NCI-H2171 treated with DMSO at 0.1 percent for 48 hours (cell line): ENCODE measurements at regions not wholly inside any gene's neighbourhood (a gene's known extent, or its start where the extent isn't known, plus 50 kb on each side); places are given as distances from the start of the nearest gene placed in this dataset.
A peak's percentile ranks its signal among the peaks of the same experiment; 100 is the strongest.
"Not testable (repeated sequence)": the region's sequence is repeated elsewhere in the genome, so short reads cannot be mapped to it uniquely, and the experiment has no call there.

ENCODE experiments used
- DNase-seq: peaks from one replicate; lab custom pipeline; 2025; lab: John Stamatoyannopoulos, UW

DNA sequence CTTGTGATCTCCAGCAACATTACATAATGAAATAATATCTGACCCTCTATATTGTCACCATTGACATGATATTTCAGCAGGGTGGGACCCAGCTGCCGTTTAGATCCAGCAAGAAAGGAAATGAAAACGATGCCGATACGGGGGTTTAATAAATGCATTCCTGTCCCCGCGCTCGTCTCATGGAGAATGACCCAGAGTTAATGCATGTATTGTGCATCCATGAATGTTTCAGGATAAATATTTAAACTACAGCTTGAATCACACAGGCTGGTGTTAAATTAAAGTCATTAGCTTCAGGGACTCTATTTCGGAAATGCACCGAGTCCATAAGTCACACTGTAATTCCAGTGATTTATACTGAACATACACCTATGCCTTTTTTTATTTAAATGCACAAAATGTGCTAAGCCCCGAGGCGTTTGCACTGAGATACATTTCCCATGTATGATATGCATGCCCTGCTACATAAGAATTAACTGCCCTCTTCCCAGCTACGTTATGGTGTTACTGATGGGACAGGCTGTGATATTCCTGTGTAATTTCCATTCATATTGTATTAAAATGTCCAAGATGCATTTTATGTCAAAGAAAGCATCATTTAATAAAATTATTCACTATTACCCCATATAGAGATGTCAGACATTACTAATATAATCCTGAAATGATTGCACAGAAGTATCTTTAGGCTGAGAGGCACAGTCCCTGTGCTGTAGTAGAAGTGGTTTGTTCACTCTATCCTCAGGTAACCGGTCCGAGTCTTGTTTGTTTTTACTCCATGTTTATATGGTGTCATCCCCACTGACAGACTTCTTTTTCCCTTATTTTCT, 109.3 kb upstream of the ZNF516 start:
- no peak for DNase-seq

DNA sequence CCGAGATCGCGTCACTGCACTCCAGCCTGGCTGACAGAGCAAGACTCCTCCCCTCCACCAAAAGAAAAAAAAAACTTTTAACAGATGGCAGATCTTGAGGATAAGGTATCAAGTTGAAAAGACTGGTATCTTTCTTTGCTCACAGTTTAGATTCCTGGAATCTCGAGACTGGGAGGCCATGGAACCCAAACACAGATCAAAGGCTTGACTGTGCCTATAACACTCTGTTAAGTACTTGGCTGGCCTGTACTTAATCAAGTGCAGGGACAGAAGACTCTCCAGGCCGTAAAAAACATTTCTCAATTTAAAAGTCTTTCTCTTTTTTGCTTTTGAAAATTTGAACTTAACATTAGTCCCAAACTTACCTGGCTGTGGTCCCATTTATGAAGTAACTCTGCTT, 107.1 kb upstream of the ZNF516 start:
- DNase-seq = peak; percentile 67

DNA sequence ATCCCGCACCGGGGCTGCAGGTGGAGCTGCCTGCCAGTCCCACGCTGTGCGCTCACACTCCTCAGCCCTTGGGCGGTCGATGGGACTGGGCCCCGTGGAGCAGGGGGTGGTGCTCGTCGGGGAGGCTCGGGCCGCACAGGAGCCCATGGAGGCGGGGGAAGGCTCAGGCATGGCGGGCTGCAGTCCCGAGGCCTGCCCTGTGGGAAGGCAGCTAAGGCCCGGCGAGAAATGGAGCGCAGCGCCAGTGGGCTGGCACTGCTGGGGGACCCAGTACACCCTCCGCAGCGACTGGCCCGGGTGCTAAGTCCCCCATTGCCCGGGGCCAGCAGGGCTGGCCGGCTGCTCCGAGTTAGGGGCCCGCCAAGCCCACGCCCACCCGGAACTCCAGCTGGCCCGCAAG, 105.0 kb upstream of the ZNF516 start:
- not testable (repeated sequence) for DNase-seq

DNA sequence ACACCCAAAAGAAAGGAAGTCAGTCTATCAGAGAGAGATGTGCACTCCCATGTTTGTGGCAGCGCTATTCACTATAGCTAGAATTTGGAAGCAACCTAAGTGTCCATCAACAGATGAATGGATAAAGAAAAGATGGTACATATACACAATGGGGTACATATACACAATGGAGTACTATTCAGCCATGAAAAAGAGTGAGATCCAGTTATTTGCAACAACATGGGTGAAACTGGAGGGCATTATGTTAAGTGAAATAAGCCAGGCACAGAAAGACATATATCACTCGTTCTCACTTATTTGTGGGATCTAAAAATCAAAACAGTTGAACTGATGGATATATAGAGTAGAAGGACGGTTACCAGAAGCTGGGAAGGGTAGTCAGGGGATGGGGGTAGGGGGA, 99.9 kb upstream of the ZNF516 start:
- no peak for DNase-seq

DNA sequence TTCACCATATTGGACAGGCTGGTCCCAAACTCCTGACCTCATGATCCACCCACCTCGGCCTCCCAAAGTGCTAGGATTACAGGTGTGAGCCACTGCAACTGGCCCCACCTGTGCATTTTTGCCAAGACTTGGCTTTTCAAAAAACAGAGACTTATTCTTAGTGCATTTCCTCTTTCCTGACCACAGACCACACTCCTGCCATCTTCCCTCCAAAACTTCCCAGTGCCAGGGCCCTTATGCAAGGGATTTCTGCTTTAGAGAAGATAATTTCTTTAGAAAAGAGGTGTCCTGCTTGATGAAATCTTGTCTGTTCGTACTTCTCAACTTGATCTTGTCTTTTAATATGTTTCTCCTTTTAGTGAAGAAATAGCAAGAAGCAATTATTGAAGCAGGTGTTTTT, 98.8 kb upstream of the ZNF516 start:
- no peak for DNase-seq

DNA sequence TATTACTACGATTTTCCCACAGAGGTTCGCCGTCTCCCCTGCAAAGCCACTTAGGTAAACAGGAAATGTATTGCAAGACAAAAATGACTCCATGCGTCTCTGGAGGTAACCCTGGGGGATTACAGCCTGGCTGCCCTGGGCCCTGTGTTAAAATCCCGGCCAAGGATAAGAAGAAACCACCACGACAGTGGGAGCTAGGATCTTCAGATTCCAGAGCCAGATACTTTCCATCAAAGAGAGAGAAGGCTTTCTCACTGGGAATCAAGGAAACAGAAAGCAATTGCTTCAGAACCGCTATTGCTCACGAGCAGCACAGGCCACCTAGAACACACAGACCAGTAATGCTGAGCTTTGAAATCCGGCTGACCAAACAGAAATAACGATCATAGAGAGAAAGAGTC, 97.9 kb upstream of the ZNF516 start:
- no peak for DNase-seq

DNA sequence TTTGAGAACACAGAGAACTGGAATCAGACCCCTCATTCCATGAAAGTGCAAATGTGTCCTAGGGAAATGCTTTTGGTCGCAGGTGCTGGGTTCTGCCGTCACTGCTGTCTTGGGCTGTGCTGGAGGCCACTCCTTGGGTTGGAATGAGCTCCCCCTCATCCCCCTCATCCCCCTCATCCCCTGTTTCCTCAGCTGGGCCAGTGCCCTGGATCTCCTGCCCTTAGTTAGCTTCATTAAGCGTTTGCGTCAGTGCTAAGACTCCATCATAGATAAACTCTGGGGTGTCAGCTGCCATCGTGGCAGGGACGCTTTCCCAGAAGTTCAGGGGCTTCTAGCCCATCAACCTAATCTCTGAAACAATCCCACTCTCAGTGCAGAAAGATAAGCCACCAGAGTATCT, 97.1 kb upstream of the ZNF516 start:
- no peak for DNase-seq

DNA sequence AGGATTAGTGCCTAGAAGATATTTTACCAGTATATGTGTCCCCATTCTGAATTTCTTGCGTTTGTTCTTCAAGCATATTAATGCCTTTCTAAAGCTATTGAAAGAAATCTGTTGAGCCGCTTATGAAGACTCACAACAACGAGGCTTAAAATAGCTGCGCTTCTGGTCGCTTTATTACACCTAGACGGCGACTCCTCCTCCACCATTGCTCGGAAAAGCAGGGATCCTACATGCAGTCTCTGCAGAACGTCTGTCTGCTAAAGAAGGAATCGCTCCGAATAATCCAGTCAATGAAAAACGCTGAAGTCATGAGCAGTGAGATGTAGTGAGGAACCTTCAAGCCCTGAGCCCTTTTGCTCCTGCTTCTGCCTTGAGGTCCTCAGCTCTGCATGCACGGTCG, 94.8 kb upstream of the ZNF516 start:
- DNase-seq = no peak

DNA sequence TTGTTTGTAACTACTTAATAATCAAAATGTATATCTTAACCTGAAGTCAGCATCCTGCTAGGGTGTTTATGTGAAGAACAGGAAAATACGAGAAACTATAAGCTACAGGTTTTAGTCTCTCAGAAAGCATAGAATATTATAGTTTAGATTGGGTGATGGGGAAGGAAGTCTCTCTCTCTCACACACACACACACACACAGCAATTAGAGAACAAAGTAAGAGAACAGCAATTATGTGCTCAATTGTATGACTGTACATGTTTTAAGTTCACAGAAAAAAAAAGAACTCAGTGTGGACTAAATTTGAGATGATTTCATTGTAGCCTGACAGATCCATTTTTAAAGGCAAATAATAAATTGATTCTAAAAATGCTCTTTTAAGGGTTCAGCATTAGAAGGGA, 94.3 kb upstream of the ZNF516 start:
- DNase-seq = no peak

DNA sequence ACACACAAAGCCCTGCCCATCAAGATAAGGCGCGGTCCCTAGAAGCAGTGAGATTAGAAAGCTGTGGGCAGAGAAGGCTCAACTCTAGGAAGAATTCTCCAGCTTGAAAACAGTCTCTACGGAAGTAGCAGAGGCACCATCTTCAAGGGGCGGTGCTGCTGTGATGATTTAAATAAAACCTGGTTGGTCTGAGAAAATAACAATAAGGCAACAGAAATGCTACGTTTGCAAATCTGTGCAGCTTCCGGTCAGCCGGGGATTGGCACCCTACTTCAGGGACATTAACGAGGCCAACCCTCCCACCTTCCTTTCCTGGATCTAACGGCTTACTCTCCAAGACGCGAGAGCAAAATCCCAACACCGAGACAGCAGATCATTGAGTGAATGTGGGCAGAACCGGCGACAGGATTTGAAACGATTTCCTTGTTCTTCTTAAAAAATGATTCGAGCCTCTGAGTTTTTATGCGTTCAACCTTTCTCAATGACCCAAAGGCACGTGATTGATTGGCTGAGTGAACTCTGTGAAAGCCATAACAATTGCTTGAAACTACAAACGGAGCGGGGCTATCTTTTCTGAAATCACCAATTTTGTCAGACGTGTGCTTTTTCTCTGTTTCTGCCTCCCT, 93.7 kb upstream of the ZNF516 start:
- DNase-seq = no peak

DNA sequence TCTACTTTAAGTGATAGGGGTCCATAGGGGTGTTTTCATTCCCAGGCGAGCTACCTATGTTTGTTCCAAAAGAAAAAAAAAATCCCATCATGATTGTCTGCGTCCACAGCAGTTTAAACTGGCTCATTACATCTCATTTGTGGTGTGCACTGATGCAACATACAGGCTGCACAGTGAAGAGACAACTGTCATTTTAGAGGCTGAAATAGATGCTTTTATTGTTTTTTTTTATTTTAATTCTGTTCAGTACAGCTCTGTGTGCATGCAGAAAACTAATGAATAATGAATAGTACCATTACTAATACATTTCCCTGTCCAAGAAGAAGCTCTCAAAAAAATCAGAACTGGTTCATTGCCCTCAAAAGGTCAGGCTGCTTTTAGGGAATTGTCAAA, 92.8 kb upstream of the ZNF516 start:
- DNase-seq = no peak

DNA sequence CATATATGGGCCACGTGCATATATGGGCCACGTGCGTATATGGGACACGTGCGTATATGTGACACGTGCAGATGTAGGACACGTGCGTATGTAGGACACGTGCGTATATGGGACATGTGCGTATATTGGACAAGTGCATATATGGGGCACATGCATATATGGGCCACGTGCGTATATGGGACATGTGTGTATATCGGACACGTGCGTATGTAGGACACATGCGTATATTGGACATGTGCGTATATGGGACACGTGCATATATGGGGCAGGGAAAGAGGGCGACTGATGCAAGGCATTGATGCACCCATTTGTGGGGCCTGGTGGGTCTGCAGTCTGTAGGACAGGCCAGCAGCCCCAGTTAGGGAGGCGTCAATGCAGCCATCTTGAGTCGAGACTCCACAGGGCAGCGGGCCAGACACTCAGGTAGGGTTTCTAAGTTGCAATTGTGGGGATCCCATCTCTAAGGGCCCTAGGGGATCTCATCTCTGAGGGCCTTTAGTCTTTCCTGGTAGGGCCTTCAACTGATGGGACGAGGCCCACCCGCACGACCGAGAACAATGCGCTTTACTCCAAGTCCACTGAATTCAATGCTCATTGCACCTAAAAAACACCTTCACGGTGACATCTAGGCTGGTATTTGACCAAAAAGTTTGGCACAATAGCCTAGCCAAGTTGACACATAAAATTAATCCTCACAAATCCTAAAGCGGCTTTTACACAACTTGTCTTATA, 92.3 kb upstream of the ZNF516 start:
- DNase-seq = no peak

DNA sequence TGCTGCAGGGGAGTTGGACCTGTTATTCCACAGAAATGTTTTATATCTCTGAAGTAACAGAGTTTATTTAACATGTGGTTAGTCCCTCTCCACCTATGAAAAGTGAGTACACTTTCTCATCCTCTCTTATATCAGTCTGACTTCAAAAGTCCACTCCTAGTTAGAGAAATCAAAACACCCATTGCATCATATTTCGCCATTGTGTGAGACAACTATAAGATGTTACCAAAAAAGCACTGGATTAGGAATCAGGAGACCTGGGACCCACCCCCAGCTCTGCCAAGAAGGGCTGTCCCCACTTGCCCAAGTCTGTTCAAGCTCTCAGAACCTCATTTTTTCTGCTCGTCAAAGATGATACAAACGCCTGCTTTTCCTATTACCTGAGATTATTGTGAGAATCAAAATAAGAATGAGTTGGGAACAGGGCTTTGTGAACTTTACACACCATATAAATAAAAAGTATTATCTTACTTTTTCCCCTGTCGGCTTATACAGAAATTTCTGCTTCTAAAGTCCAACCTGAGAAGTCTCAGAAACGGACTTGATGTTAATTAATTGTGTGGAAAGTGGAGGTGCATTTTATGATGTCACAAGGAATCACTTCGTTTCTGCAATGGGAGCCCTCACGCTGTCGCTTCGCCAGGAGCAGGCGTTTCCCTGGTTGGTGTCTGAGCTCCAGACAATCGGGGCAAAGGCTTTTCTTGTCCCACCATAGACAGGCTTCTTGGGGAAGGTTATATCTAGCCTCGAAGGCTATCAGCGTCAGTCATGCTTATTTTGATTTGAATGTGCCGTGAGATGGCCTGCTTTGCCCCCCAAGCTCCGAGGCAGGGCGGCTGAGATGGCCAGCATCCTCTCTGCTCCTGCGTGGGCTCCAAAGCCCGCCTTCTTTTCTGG, 89.6 kb upstream of the ZNF516 start:
- DNase-seq = no peak

DNA sequence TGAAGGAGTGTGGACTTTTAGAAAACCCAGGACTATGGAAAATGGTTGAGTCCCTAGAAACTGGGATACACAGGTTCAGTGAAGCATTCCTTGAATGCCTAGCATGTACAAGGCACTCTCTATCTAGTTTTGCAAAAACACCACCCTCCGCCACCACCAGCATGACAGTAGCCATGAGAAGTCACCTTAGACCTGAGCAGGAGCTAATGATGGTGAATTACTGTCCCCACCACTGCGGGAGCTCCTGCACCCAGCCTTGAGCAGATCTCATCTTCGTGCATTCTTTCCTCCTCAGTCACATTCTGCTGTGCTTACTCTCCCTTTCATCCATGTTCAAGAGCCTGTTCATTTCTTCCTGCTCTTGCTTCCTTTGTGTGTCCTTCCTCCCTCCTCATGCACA, 86.2 kb upstream of the ZNF516 start:
- no peak for DNase-seq

DNA sequence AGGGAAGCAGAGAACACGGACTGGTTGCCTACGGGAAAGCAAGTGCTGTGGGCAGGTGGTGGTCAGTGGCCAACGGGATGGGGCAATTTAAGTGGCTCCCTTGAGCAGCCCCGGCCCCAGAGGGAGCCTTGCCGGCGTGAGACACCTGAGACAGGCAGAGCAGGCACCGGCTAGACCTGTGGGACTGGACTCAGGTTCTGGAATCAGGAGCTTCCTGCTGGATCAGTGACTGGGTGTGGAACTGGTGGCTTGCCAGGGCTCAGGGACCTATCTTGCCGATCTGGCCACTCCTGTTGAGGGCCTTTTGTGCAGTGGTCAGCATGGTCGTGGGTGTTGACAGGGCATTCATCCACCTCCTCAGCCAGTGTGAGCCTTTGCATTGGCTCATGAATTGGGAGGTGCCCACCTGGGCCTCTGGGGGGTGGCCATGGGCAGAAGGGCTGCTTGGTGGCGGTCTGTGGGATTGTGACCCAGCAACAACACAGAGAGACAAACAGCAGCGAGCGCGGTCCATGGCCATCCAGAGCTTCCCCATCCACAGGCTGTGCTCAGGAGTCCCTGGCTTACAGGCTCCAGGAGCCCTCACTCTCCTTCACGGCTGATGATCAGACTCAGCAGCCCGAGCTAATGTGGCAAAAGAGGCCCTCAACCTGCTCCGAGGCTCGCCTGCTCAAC, 85.4 kb upstream of the ZNF516 start:
- no peak for DNase-seq

DNA sequence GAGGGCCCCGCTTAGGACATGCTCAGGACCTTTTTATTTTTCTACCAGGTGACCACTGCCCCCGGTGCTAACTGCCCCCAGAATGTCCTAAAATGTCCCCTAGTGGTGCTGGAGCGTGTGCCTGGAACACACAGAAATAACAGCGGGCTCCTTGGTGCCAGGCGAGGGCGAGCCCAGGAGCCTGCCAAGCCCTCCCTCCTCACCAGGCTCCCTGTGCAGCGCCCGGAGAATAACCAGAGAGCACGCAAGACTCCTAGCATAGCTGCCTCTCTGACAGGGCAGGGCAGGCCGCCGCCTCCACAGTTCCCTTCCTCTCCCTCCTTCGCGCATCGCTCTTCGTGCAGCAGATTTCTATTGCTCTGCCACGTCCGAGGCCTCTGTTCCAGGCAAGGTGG, 84.3 kb upstream of the ZNF516 start:
- DNase-seq = no peak

DNA sequence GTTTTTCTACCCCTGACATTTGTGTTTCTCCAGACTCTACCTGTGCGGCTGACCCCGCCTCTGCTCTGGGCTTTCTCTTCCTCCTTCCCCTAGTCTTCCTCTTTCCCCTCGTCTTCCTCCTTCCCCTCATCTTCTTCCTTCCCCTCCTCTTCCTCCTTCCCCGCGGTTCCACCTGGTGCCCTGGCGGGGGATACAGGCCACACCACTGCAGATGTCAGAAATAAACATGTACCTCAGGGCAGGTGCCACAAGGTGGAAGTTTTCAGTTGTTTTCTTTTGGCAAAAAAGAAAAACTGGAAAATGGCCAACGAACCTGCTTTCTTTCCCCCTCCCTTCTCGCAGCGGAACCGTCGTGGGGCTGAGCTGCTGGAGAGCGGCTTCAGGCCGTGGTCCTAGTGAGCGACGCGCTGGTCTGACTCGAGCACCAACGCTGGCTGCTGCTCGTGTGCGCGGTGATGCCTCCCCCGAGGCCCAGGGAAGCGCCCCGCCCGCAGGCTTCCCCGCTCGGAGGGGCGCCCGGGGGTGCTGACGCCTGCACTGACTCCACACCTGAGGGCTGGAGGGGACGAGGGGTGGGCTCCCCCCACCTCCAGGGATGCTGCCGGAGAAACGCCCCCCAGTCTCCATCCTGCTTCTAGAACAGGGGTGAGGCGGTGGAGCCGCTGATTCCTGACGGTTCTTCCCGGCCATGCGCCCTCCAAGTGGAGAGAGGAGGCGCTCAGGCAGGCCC, 83.7 kb upstream of the ZNF516 start:
- DNase-seq = no peak

DNA sequence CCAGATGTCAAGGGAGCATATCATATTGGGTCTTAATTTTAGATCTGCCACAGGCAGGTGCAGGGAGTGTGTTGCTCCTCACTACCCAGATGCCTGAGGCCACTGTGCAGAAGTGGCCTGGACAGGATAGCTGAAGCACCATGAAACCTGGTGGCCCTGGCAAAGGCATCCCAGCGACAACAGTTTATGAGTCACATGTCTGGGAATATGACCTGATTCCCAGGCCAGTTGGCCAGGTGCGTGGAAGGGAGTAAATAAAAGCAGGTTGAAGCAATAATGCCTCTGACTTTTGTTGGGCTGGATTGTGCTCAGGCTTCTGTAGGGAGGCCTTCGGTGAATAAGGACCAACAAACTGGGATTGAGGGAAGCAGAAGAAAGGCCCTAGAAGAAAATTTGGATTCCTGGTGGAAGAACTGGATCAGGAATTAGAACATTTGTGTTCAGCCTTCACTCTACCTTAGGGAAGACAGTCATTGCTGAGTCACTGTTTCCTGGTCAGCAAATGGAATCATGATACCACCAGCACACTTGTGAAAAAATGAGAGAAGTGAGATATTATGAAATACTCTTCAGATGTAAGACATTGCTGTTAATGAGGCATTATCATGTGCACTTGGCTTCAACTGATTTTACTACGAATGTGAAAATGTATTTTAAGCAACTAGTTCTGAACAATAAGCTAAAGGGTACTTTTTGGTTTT, 78.4 kb upstream of the ZNF516 start:
- no peak for DNase-seq

DNA sequence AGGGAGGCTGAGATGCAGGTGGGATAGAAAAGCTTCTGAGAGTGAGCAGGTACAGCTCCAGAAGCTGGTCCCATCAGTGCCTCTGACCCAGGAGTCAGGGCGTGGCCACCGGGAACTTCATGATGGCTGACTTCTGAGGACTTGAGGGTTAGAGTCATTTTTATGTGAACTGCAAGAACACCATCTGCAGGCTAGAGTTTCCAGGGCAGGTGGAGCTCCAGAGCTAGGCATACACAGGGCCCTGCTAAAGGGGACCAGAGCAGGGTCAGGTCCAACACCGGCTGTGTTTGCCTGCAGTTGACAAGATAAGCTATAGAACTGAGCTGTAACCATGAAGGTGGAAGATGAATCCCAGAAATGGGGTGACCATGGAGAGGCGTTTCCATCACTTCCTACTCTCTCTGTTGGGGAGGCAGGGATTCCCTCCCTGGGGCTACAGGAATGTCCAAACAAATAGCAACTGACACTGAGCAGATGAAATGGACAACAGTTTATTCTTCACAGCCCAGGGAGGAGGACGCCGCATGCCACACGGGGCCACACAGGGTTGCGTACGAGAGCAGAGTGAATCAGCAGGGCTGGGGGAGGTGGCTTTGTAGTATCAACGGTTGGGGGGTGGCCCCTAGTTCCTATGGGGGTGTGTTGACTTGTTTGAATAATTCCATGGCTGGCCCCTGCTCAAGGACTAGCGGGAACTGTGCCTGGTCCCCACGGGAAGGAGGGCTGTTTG, 77.6 kb upstream of the ZNF516 start:
- no peak for DNase-seq

DNA sequence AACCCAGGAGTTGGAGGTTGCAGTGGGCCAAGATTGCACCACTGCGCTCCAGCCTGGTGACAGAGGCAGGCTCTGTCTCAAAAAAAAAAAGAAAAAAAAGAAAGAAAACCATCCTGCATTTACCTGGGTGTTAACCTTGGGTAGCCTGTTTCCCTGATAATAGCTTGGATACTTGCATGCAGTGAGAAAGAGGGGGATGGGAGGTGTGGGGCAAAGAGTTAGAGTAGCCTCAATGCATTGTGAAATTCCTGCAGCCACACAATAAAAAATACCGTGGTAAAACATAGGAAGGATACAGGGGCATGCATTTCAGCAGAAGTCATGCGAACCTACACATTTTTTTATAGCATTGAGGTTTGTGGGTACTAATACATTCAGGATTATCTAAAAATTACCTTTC, 76.6 kb upstream of the ZNF516 start:
- no peak for DNase-seq
